ENCODE measurements at regions not wholly inside any gene's neighbourhood (a gene's known extent, or its start where the extent isn't known, plus 50 kb on each side); places are given as distances from the start of the nearest gene placed in this dataset.

DNA sequence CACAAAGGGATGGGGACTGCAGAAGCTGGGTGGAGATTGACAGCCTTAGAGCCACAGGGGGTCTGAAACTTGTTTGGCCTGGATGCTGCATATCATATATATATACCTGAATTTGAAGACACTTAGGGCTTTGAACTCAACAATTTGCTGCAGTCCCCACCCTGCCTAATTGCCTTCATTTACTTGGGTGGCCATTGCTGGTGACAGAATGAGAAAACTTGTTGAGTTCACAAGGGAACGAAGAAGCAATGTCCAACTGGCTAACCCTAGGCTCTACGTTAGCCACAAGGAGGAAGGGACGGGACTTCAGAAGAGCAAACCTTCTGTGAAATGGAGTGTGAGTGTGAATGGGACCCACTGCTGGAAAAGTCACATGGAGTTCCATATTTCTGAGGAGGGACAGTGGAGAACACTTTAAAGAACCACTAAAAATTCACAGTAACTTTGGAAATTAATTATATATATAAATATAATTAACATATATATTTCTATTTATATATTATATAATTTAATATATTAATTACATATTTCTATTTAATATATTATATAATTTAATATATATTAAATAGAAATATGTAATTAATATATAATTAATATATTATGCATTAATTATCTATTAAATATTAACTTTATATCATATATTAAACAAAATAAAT, 215.3 kb upstream of the SOX9 start:
- Histone ChIP-seq H3K9ac (ENCODE audit: low read length) (no peak overlapping the region), H3K9me3 (ENCODE audit: low read length) (no peaks in the 10 kb centered on the region), H2AFZ (ENCODE audit: low read length) (no peak overlapping the region), H3K4me2 (ENCODE audit: low read length) (no peak overlapping the region), H4K20me1 (ENCODE audit: low read length) (no peaks in the 10 kb centered on the region), H3K9me2 (replicated peaks; ENCODE audit: low read length) (no peaks in the 10 kb centered on the region), H3K4me3 (ENCODE audit: low read length) (no peak overlapping the region), H3F3A (ENCODE audit: low read length, unreplicated experiment) (no peaks in the 10 kb centered on the region), H3K4me1 (ENCODE audit: insufficient read depth, low read length) (peaks cover 25% of the 10 kb centered on the region), H3K79me2 (ENCODE audit: low read length) (no peaks in the 10 kb centered on the region), H3K36me3 (ENCODE audit: low read depth, low read length) (no peaks in the 10 kb centered on the region), H3K27ac (ENCODE audit: low read length) (no peak overlapping the region), H3K27me3 (ENCODE audit: low read length) (no peaks in the 10 kb centered on the region)
- no TSS peak for BruUV-seq (replicated peaks)
- CTCF ChIA-PET, result no interaction called here
- POLR2A ChIA-PET (ENCODE audit: unreplicated experiment), result no interaction called here
- TF ChIP-seq, protein P1, sequence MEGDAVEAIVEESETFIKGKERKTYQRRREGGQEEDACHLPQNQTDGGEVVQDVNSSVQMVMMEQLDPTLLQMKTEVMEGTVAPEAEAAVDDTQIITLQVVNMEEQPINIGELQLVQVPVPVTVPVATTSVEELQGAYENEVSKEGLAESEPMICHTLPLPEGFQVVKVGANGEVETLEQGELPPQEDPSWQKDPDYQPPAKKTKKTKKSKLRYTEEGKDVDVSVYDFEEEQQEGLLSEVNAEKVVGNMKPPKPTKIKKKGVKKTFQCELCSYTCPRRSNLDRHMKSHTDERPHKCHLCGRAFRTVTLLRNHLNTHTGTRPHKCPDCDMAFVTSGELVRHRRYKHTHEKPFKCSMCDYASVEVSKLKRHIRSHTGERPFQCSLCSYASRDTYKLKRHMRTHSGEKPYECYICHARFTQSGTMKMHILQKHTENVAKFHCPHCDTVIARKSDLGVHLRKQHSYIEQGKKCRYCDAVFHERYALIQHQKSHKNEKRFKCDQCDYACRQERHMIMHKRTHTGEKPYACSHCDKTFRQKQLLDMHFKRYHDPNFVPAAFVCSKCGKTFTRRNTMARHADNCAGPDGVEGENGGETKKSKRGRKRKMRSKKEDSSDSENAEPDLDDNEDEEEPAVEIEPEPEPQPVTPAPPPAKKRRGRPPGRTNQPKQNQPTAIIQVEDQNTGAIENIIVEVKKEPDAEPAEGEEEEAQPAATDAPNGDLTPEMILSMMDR (conservative IDR thresholded peaks at IDR 0.05; ENCODE audit: low read depth, low read length), result no peak
- TF ChIP-seq EZH2phosphoT487 (IDR thresholded peaks at IDR 0.05; ENCODE audit: borderline replicate concordance, low read length), result no peak
- TF ChIP-seq EZH2 (IDR thresholded peaks at IDR 0.05; ENCODE audit: low read length, unreplicated experiment), result no peak
- ATAC-seq (no peak), DNase-seq (no peak)
- intact Hi-C loops (cut with micrococcal nuclease), result no loop called here

DNA sequence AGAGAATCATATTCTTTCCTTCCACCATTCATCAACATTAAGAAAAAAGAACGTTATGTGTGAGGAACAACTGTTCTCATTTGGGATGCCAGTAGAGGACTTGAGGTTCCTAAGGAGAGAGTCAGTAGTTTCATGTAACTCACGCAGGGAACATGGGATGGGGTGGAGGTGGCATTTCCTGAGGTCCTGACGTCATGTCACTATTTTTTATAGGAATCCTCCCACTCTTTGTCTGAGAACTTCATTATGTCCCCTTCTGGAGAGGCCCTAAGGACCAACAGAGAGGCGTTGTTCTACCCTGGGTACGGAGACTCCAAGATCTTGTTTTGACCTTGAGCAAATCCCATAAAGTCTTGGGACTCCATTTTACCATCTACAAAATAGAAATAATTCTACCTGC, 211.7 kb upstream of the SOX9 start:
- Histone ChIP-seq H3K4me3 (ENCODE audit: low read length) (no peak overlapping the region), H3F3A (ENCODE audit: low read length, unreplicated experiment) (no peaks in the 10 kb centered on the region), H3K79me2 (ENCODE audit: low read length) (no peaks in the 10 kb centered on the region), H3K4me1 (ENCODE audit: insufficient read depth, low read length) (no peaks in the 10 kb centered on the region), H3K27me3 (ENCODE audit: low read length) (no peaks in the 10 kb centered on the region), H3K9me3 (ENCODE audit: low read length) (no peaks in the 10 kb centered on the region), H2AFZ (ENCODE audit: low read length) (no peak overlapping the region), H4K20me1 (ENCODE audit: low read length) (no peaks in the 10 kb centered on the region), H3K4me2 (ENCODE audit: low read length) (no peak overlapping the region), H3K9me2 (replicated peaks; ENCODE audit: low read length) (no peaks in the 10 kb centered on the region), H3K27ac (ENCODE audit: low read length) (no peak overlapping the region), H3K36me3 (ENCODE audit: low read depth, low read length) (no peaks in the 10 kb centered on the region), H3K9ac (ENCODE audit: low read length) (no peak overlapping the region)
- DNase-seq, result no peak
- no peak for ATAC-seq
- no TSS peak for BruUV-seq (replicated peaks)
- intact Hi-C loops (cut with micrococcal nuclease), result no loop called here
- TF ChIP-seq EZH2 (IDR thresholded peaks at IDR 0.05; ENCODE audit: low read length, unreplicated experiment) (no peak), EZH2phosphoT487 (IDR thresholded peaks at IDR 0.05; ENCODE audit: borderline replicate concordance, low read length) (no peak)
- TF ChIP-seq, protein P1 (conservative IDR thresholded peaks at IDR 0.05; ENCODE audit: low read depth, low read length), result no peak
- ChIA-PET CTCF (no interaction called here), POLR2A (ENCODE audit: unreplicated experiment) (no interaction called here)

DNA sequence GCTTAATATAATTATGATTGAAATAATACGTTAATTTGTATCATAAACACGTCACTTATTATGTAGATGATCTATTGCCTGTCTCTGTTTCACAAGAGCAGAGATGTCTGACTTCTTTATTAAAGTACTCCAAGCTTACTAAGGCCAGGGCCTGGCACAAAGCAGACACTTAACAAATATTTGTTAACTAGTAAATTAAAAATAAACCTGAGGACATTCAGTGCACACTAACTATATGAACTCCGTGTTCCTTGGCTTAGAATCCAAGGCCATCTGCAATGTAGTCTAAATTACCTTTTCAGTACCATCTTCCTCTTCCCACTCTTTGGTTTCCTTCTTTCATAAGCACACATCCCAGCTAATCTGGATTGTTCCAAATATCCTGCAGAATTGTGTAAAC, 210.8 kb upstream of the SOX9 start:
- DNase-seq (no peak), ATAC-seq (peak; percentile 24; the same call in 1 of the 2 replicates)
- ChIA-PET CTCF (no interaction called here), POLR2A (ENCODE audit: unreplicated experiment) (no interaction called here)
- intact Hi-C loops (cut with micrococcal nuclease), result no loop called here
- H3K27ac ChIP-seq (ENCODE audit: low read length), result no peak overlapping the region
- no peak overlapping the region for H3K9ac ChIP-seq (ENCODE audit: low read length)
- no peak overlapping the region for H3K4me3 ChIP-seq (ENCODE audit: low read length)
- no peak overlapping the region for H3K4me2 ChIP-seq (ENCODE audit: low read length)
- H4K20me1 ChIP-seq (ENCODE audit: low read length), result no peaks in the 10 kb centered on the region
- H3K4me1 ChIP-seq (ENCODE audit: insufficient read depth, low read length), result no peaks in the 10 kb centered on the region
- H3K9me3 ChIP-seq (ENCODE audit: low read length), result no peaks in the 10 kb centered on the region
- no peaks in the 10 kb centered on the region for H3F3A ChIP-seq (ENCODE audit: low read length, unreplicated experiment)
- no peak overlapping the region for H2AFZ ChIP-seq (ENCODE audit: low read length)
- H3K27me3 ChIP-seq (ENCODE audit: low read length), result no peaks in the 10 kb centered on the region
- no peak for TF ChIP-seq EZH2phosphoT487 (IDR thresholded peaks at IDR 0.05; ENCODE audit: borderline replicate concordance, low read length)
- H3K79me2 ChIP-seq (ENCODE audit: low read length), result no peaks in the 10 kb centered on the region
- H3K9me2 ChIP-seq (replicated peaks; ENCODE audit: low read length), result no peaks in the 10 kb centered on the region
- H3K36me3 ChIP-seq (ENCODE audit: low read depth, low read length), result no peaks in the 10 kb centered on the region
- BruUV-seq (replicated peaks), result no TSS peak
